Activated CD8-positive, alpha-beta T cell treated with anti-CD3 and anti-CD28 coated beads, Interleukin-2, amount 10 ng/mL, durations not matched to agents 7 days and 5 days (primary cell): ENCODE measurements at regions not wholly inside any gene's neighbourhood (a gene's known extent, or its start where the extent isn't known, plus 50 kb on each side); places are given as distances from the start of the nearest gene placed in this dataset.

Experiments
- ATAC-seq: fragments of 150-1000 bp; cut with Tn5 transposase; one replicate; pipeline ENCODE4 v1.10.0; 2021; ENCODE audit warnings: moderate library complexity
- CTCF ChIA-PET: fragments of 350-600 bp; sonication (Branson Sonifier 250); formaldehyde crosslinking; loops from one replicate; lab custom pipeline; 2021; ENCODE audit warnings: antibody characterized with exemption; lab: Charles Lee
- POLR2A ChIA-PET: fragments of 350-600 bp; sonication (Branson Sonifier 250); formaldehyde crosslinking; loops from one replicate; lab custom pipeline; 2021; ENCODE audit warnings: antibody characterized with exemption; lab: Charles Lee
- DNase-seq: peaks from one replicate; pipeline ENCODE4 v3.0.0-alpha.2; 2020
- H3K27ac Mint-ChIP-seq: one replicate; pipeline ENCODE4 v1.8.0; 2021; ENCODE audit warnings: mild to moderate bottlenecking, mixed read lengths
- H3K27me3 Mint-ChIP-seq: one replicate; pipeline ENCODE4 v1.8.0; 2021; ENCODE audit warnings: low read depth, mixed read lengths
- H3K36me3 Mint-ChIP-seq: one replicate; pipeline ENCODE4 v1.8.0; 2021; ENCODE audit warnings: low read depth, mixed read lengths
- H3K4me1 Mint-ChIP-seq: one replicate; pipeline ENCODE4 v1.8.0; 2021; ENCODE audit warnings: low read depth, mixed read lengths
- H3K4me3 Mint-ChIP-seq: one replicate; pipeline ENCODE4 v1.8.0; 2021; ENCODE audit warnings: mild to moderate bottlenecking, mixed read lengths
- H3K9me3 Mint-ChIP-seq: one replicate; pipeline ENCODE4 v1.8.0; 2022; ENCODE audit warnings: mixed read lengths; ENCODE audit not compliant: insufficient read depth

- Mint-ChIP-seq H3K9me3 (no peaks in the 10 kb centered on the region), H3K36me3 (no peaks in the 10 kb centered on the region)
- CTCF ChIA-PET: no interaction called here
Measured at GRCh38 chr4:97215409-97215941, 927.8 kb downstream of the STPG2 start.

GRCh38 chr4:97216046-97216445 lies 927.2 kb downstream of the STPG2 start:
- no peaks in the 10 kb centered on the region for H3K36me3 Mint-ChIP-seq
- ATAC-seq (no peak), DNase-seq (no peak)
- POLR2A ChIA-PET: no interaction called here
- H3K27me3 Mint-ChIP-seq: no peaks in the 10 kb centered on the region
- no peaks in the 10 kb centered on the region for H3K9me3 Mint-ChIP-seq
- CTCF ChIA-PET: no interaction called here
- H3K4me3 Mint-ChIP-seq: no peak overlapping the region
- no peak overlapping the region for H3K27ac Mint-ChIP-seq
- no peaks in the 10 kb centered on the region for H3K4me1 Mint-ChIP-seq

More at GRCh38 chr4:97215409-97215941, 927.8 kb downstream of the STPG2 start:
- Mint-ChIP-seq H3K4me3 (no peak overlapping the region), H3K27ac (no peak overlapping the region), H3K27me3 (no peaks in the 10 kb centered on the region), H3K4me1 (no peaks in the 10 kb centered on the region)
- ATAC-seq (no peak), DNase-seq (no peak)
- POLR2A ChIA-PET: no interaction called here

GRCh38 chr4:97235521-97235920 lies 907.8 kb downstream of the STPG2 start:
- no peaks in the 10 kb centered on the region for H3K4me1 Mint-ChIP-seq
- peaks cover 11% of the 10 kb centered on the region for H3K9me3 Mint-ChIP-seq
- ChIA-PET POLR2A (no interaction called here), CTCF (no interaction called here)
- DNase-seq (no peak), ATAC-seq (no peak)
- H3K27me3 Mint-ChIP-seq: no peaks in the 10 kb centered on the region
- no peaks in the 10 kb centered on the region for H3K36me3 Mint-ChIP-seq
- no peak overlapping the region for H3K27ac Mint-ChIP-seq
- no peak overlapping the region for H3K4me3 Mint-ChIP-seq

- ATAC-seq (no peak), DNase-seq (no peak)
- H3K36me3 Mint-ChIP-seq: no peaks in the 10 kb centered on the region
- peaks cover 7% of the 10 kb centered on the region for H3K9me3 Mint-ChIP-seq
- ChIA-PET CTCF (no interaction called here), POLR2A (no interaction called here)
- H3K27me3 Mint-ChIP-seq: no peaks in the 10 kb centered on the region
- no peak overlapping the region for H3K4me3 Mint-ChIP-seq
- no peaks in the 10 kb centered on the region for H3K4me1 Mint-ChIP-seq
- no peak overlapping the region for H3K27ac Mint-ChIP-seq
Measured at GRCh38 chr4:97238956-97239666, 904.2 kb downstream of the STPG2 start.

GRCh38 chr4:97239667-97239997 lies 903.6 kb downstream of the STPG2 start:
- Mint-ChIP-seq H3K27ac (no peak overlapping the region), H3K9me3 (peaks cover 7% of the 10 kb centered on the region), H3K36me3 (no peaks in the 10 kb centered on the region), H3K27me3 (no peaks in the 10 kb centered on the region), H3K4me3 (no peak overlapping the region), H3K4me1 (no peaks in the 10 kb centered on the region)
- POLR2A ChIA-PET: no interaction called here
- no peak for DNase-seq
- ATAC-seq: no peak
- CTCF ChIA-PET: no interaction called here

GRCh38 chr4:97252615-97253154 lies 890.6 kb downstream of the STPG2 start:
- H3K4me3 Mint-ChIP-seq: no peak overlapping the region
- no peak overlapping the region for H3K27ac Mint-ChIP-seq
- ATAC-seq (no peak), DNase-seq (no peak)
- H3K9me3 Mint-ChIP-seq: peaks cover 5% of the 10 kb centered on the region
- ChIA-PET CTCF (no interaction called here), POLR2A (no interaction called here)
- H3K4me1 Mint-ChIP-seq: no peaks in the 10 kb centered on the region
- no peaks in the 10 kb centered on the region for H3K36me3 Mint-ChIP-seq
- no peaks in the 10 kb centered on the region for H3K27me3 Mint-ChIP-seq

GRCh38 chr4:97262769-97263168 lies 880.5 kb downstream of the STPG2 start:
- no peaks in the 10 kb centered on the region for H3K4me1 Mint-ChIP-seq
- H3K27ac Mint-ChIP-seq: no peak overlapping the region
- H3K36me3 Mint-ChIP-seq: no peaks in the 10 kb centered on the region
- no peak for DNase-seq
- CTCF ChIA-PET: no interaction called here
- H3K27me3 Mint-ChIP-seq: no peaks in the 10 kb centered on the region
- H3K4me3 Mint-ChIP-seq: no peak overlapping the region
- ATAC-seq: no peak
- POLR2A ChIA-PET: no interaction called here
- peaks cover 16% of the 10 kb centered on the region for H3K9me3 Mint-ChIP-seq

- ChIA-PET CTCF (no interaction called here), POLR2A (no interaction called here)
- Mint-ChIP-seq H3K4me1 (no peaks in the 10 kb centered on the region), H3K27ac (no peak overlapping the region), H3K9me3 (peaks cover 8% of the 10 kb centered on the region), H3K4me3 (no peak overlapping the region), H3K27me3 (no peaks in the 10 kb centered on the region), H3K36me3 (no peaks in the 10 kb centered on the region)
- no peak for DNase-seq
- no peak for ATAC-seq
Measured at GRCh38 chr4:97270051-97270450, 873.2 kb downstream of the STPG2 start.

GRCh38 chr4:97279391-97279790 lies 863.9 kb downstream of the STPG2 start:
- H3K36me3 Mint-ChIP-seq: no peaks in the 10 kb centered on the region
- DNase-seq (no peak), ATAC-seq (no peak)
- ChIA-PET POLR2A (no interaction called here), CTCF (no interaction called here)
- no peak overlapping the region for H3K27ac Mint-ChIP-seq
- no peaks in the 10 kb centered on the region for H3K4me1 Mint-ChIP-seq
- peaks cover 19% of the 10 kb centered on the region for H3K9me3 Mint-ChIP-seq
- no peak overlapping the region for H3K4me3 Mint-ChIP-seq
- no peaks in the 10 kb centered on the region for H3K27me3 Mint-ChIP-seq

- Mint-ChIP-seq H3K4me3 (no peak overlapping the region), H3K27me3 (no peaks in the 10 kb centered on the region), H3K36me3 (no peaks in the 10 kb centered on the region), H3K9me3 (peaks cover under 1% of the 10 kb centered on the region), H3K27ac (no peak overlapping the region), H3K4me1 (no peaks in the 10 kb centered on the region)
- ChIA-PET CTCF (no interaction called here), POLR2A (no interaction called here)
- DNase-seq (no peak), ATAC-seq (no peak)
Measured at GRCh38 chr4:97300561-97300960, 842.7 kb downstream of the STPG2 start.

GRCh38 chr4:97305351-97305750 lies 837.9 kb downstream of the STPG2 start:
- ChIA-PET POLR2A (no interaction called here), CTCF (no interaction called here)
- H3K36me3 Mint-ChIP-seq: no peaks in the 10 kb centered on the region
- no peaks in the 10 kb centered on the region for H3K4me1 Mint-ChIP-seq
- no peak overlapping the region for H3K4me3 Mint-ChIP-seq
- no peak for DNase-seq
- no peaks in the 10 kb centered on the region for H3K27me3 Mint-ChIP-seq
- H3K27ac Mint-ChIP-seq: no peak overlapping the region
- no peak for ATAC-seq
- H3K9me3 Mint-ChIP-seq: no peaks in the 10 kb centered on the region

- H3K9me3 Mint-ChIP-seq: peaks cover 5% of the 10 kb centered on the region
- DNase-seq (no peak), ATAC-seq (no peak)
- H3K27me3 Mint-ChIP-seq: no peaks in the 10 kb centered on the region
- no peaks in the 10 kb centered on the region for H3K36me3 Mint-ChIP-seq
- no peak overlapping the region for H3K27ac Mint-ChIP-seq
- POLR2A ChIA-PET: no interaction called here
- no peak overlapping the region for H3K4me3 Mint-ChIP-seq
- no peaks in the 10 kb centered on the region for H3K4me1 Mint-ChIP-seq
- CTCF ChIA-PET: no interaction called here
Measured at GRCh38 chr4:97309121-97309520, 834.2 kb downstream of the STPG2 start.

GRCh38 chr4:97317201-97317600 lies 826.1 kb downstream of the STPG2 start:
- Mint-ChIP-seq H3K9me3 (no peaks in the 10 kb centered on the region), H3K27ac (no peak overlapping the region), H3K4me3 (no peak overlapping the region), H3K36me3 (no peaks in the 10 kb centered on the region), H3K4me1 (no peaks in the 10 kb centered on the region), H3K27me3 (no peaks in the 10 kb centered on the region)
- DNase-seq (no peak), ATAC-seq (no peak)
- CTCF ChIA-PET: no interaction called here
- POLR2A ChIA-PET: no interaction called here
